ENCODE measurements at regions not wholly inside any gene's neighbourhood (a gene's known extent, or its start where the extent isn't known, plus 50 kb on each side); places are given as distances from the start of the nearest gene placed in this dataset.

DNA sequence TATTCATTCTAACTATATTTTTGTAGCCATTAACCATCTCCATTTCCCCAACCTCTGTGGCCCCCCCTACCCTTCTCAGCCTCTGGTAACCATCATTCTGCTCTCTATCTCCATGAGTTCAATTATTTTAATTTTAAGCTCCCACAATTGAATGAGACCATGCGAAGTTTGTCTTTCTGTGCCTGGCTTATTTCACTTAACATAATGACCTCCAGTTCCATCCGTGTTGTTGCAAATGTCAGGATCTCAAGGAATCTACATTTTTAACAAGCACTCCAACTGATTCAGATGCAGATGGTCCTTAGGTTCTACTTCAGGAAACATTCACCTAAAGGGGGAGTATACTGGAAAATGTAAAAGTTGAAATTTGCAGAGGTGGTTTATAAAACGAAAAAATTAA is 60.2 kb upstream of the PTPN12 start:
- no peak for ATAC-seq
- Mint-ChIP-seq H3K27me3 (no peaks in the 10 kb centered on the region), H3K9me3 (no peaks in the 10 kb centered on the region), H3K36me3 (ENCODE audit: low read depth) (no peaks in the 10 kb centered on the region), H3K4me3 (no peak overlapping the region), H3K4me1 (ENCODE audit: low read depth) (peaks cover 6% of the 10 kb centered on the region), H3K27ac (no peak overlapping the region)
- intact Hi-C loops (cut with micrococcal nuclease): no loop called here
- CTCF ChIA-PET: interaction anchor here (0.6 kb wide), 1 partner anchor 10 kb away, joined by 3 read pairs; no protein-coding TSS in a partner anchor
- POLR2A ChIA-PET: no interaction called here
- no peak for DNase-seq
- TF ChIP-seq, protein P1, sequence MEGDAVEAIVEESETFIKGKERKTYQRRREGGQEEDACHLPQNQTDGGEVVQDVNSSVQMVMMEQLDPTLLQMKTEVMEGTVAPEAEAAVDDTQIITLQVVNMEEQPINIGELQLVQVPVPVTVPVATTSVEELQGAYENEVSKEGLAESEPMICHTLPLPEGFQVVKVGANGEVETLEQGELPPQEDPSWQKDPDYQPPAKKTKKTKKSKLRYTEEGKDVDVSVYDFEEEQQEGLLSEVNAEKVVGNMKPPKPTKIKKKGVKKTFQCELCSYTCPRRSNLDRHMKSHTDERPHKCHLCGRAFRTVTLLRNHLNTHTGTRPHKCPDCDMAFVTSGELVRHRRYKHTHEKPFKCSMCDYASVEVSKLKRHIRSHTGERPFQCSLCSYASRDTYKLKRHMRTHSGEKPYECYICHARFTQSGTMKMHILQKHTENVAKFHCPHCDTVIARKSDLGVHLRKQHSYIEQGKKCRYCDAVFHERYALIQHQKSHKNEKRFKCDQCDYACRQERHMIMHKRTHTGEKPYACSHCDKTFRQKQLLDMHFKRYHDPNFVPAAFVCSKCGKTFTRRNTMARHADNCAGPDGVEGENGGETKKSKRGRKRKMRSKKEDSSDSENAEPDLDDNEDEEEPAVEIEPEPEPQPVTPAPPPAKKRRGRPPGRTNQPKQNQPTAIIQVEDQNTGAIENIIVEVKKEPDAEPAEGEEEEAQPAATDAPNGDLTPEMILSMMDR (IDR thresholded peaks at IDR 0.05): no peak

- ATAC-seq: no peak
- Mint-ChIP-seq H3K36me3 (ENCODE audit: low read depth) (no peaks in the 10 kb centered on the region), H3K4me3 (no peak overlapping the region), H3K4me1 (ENCODE audit: low read depth) (no peaks in the 10 kb centered on the region), H3K27ac (no peak overlapping the region), H3K27me3 (no peaks in the 10 kb centered on the region), H3K9me3 (no peaks in the 10 kb centered on the region)
- intact Hi-C loops (cut with micrococcal nuclease): no loop called here
- CTCF ChIA-PET: interaction anchor here (0.7 kb wide), 1 partner anchor 50 kb away, joined by 3 read pairs; no protein-coding TSS in a partner anchor
- TF ChIP-seq, protein P1 (IDR thresholded peaks at IDR 0.05): no peak
- POLR2A ChIA-PET: no interaction called here
- DNase-seq: no peak
Observed at GRCh38 chr7:77475181-77475580, 59.0 kb upstream of the GSAP start.

GRCh38 chr7:77474756-77475155 is 58.6 kb upstream of the GSAP start:
- intact Hi-C loops (cut with micrococcal nuclease): no loop called here
- H3K4me1 Mint-ChIP-seq (ENCODE audit: low read depth): no peaks in the 10 kb centered on the region
- no peak overlapping the region for H3K27ac Mint-ChIP-seq
- DNase-seq (no peak), ATAC-seq (no peak)
- no peaks in the 10 kb centered on the region for H3K36me3 Mint-ChIP-seq (ENCODE audit: low read depth)
- CTCF ChIA-PET: no interaction called here
- no peaks in the 10 kb centered on the region for H3K9me3 Mint-ChIP-seq
- POLR2A ChIA-PET: interaction anchor here (0.8 kb wide), 1 partner anchor 59 kb away, joined by 3 read pairs; no protein-coding TSS in a partner anchor
- H3K4me3 Mint-ChIP-seq: no peak overlapping the region
- H3K27me3 Mint-ChIP-seq: no peaks in the 10 kb centered on the region
- TF ChIP-seq, protein P1 (IDR thresholded peaks at IDR 0.05): no peak

GRCh38 chr7:77473229-77474005 is 57.3 kb upstream of the GSAP start:
- Mint-ChIP-seq H3K4me3 (no peak overlapping the region), H3K9me3 (peaks cover 3% of the 10 kb centered on the region), H3K27ac (no peak overlapping the region), H3K4me1 (ENCODE audit: low read depth) (no peaks in the 10 kb centered on the region), H3K36me3 (ENCODE audit: low read depth) (no peaks in the 10 kb centered on the region), H3K27me3 (no peaks in the 10 kb centered on the region)
- intact Hi-C loops (cut with micrococcal nuclease): no loop called here
- ATAC-seq (no peak), DNase-seq (no peak)
- CTCF ChIA-PET: no interaction called here
- POLR2A ChIA-PET: interaction anchor here (0.8 kb wide), 1 partner anchor 58 kb away, joined by 3 read pairs; no protein-coding TSS in a partner anchor
- TF ChIP-seq, protein P1 (IDR thresholded peaks at IDR 0.05): no peak

- intact Hi-C loops (cut with micrococcal nuclease): loop anchor here (10.0 kb wide), 1 partner anchor 115 kb away; no protein-coding TSS in a partner anchor
- CTCF ChIA-PET: no interaction called here
- TF ChIP-seq, protein P1 (IDR thresholded peaks at IDR 0.05): no peak
- POLR2A ChIA-PET: no interaction called here
- Mint-ChIP-seq H3K27ac (no peak overlapping the region), H3K9me3 (peaks cover 3% of the 10 kb centered on the region), H3K4me1 (ENCODE audit: low read depth) (no peaks in the 10 kb centered on the region), H3K4me3 (no peak overlapping the region), H3K36me3 (ENCODE audit: low read depth) (no peaks in the 10 kb centered on the region), H3K27me3 (no peaks in the 10 kb centered on the region)
- DNase-seq (no peak), ATAC-seq (no peak)
Observed at GRCh38 chr7:77469927-77470326, 53.8 kb upstream of the GSAP start.

All from activated CD8-positive, alpha-beta T cell treated with anti-CD3 and anti-CD28 coated beads for 36 hours (primary cell).